ENCODE measurements at regions not wholly inside any gene's neighbourhood (a gene's known extent, or its start where the extent isn't known, plus 50 kb on each side); places are given as distances from the start of the nearest gene placed in this dataset.

- H3K9me3 ChIP-seq: no peaks in the 10 kb centered on the region
- intact Hi-C loops (cut with DNase I): no loop called here
- H3K27me3 ChIP-seq: no peaks in the 10 kb centered on the region
- 92 to 98% methylated on average over 6 of the region's 6 CpGs for WGBS, 2 donors
- H3K4me3 ChIP-seq: no peak overlapping the region
- no peak for DNase-seq
- peaks cover 23% of the 10 kb centered on the region for H3K4me1 ChIP-seq
- H3K36me3 ChIP-seq (replicated peaks in 1 of 2; ENCODE audit: insufficient read depth in 1 of 2, low read depth in 2 of 2): no peaks in the 10 kb centered on the region
- H3K27ac ChIP-seq: no peak overlapping the region
- TF ChIP-seq, protein P1, sequence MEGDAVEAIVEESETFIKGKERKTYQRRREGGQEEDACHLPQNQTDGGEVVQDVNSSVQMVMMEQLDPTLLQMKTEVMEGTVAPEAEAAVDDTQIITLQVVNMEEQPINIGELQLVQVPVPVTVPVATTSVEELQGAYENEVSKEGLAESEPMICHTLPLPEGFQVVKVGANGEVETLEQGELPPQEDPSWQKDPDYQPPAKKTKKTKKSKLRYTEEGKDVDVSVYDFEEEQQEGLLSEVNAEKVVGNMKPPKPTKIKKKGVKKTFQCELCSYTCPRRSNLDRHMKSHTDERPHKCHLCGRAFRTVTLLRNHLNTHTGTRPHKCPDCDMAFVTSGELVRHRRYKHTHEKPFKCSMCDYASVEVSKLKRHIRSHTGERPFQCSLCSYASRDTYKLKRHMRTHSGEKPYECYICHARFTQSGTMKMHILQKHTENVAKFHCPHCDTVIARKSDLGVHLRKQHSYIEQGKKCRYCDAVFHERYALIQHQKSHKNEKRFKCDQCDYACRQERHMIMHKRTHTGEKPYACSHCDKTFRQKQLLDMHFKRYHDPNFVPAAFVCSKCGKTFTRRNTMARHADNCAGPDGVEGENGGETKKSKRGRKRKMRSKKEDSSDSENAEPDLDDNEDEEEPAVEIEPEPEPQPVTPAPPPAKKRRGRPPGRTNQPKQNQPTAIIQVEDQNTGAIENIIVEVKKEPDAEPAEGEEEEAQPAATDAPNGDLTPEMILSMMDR (IDR thresholded peaks at IDR 0.05): no peak
- no peak for TF ChIP-seq POLR2A (IDR thresholded peaks at IDR 0.05)
- no peak for ATAC-seq
Observed at GRCh38 chr3:193837347-193837827, 244.4 kb downstream of the OPA1 start.

DNA sequence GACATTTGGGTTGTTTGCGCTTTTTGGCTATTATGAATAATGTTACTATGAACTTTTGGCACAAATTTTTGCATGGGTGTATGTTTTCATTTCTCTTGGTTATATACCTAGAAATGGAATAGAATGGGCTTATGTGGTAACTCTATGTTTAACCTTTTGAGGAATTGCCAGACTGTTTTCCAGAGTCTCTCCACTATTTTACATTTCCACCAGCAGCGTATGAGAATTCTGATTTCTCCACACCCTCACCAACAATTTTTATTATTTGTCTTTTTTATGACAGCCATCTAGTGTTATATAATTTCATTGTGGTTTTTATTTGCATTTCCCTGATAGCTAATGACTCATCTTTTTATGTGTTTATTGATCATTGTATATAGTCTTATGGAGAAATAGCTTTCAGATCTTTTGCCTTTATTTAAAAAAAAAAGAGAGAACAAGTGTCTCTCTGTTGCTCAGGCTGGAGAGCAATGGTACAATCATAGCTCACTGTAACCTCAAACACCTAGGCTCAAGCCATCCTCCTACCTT, 247.2 kb downstream of the OPA1 start:
- TF ChIP-seq POLR2A (IDR thresholded peaks at IDR 0.05): no peak
- TF ChIP-seq, protein P1 (IDR thresholded peaks at IDR 0.05): no peak
- Histone ChIP-seq H3K27ac (no peak overlapping the region), H3K36me3 (replicated peaks in 1 of 2; ENCODE audit: insufficient read depth in 1 of 2, low read depth in 2 of 2) (no peaks in the 10 kb centered on the region), H3K4me3 (no peak overlapping the region), H3K27me3 (no peaks in the 10 kb centered on the region), H3K9me3 (no peaks in the 10 kb centered on the region), H3K4me1 (peaks cover 40% of the 10 kb centered on the region)
- DNase-seq (no peak), ATAC-seq (no peak)
- intact Hi-C loops (cut with DNase I): no loop called here
- WGBS, 2 donors: 67 to 81% methylated on average over 2 of the region's 2 CpGs

DNA sequence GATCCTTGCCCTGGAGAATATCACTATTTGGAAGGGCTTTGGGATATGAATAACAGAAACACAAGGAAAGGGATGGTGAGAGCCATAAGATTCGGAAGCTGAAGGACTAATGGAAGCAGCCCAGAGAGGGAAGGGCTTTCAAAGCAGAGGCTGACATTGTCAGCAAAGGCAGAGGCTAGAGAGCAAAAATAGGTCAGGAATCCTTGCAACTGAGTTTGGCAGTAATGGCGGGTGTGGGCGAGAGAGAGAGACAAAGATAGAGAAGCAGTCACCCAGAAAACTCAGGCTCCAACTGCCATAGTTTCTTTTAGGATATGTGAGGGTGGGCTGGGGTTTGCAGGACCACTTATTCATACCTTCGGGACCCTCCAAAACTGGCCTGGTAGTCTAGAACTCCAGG, 248.6 kb downstream of the OPA1 start:
- no peak overlapping the region for H3K4me3 ChIP-seq
- no peak for DNase-seq
- no peaks in the 10 kb centered on the region for H3K9me3 ChIP-seq
- H3K27ac ChIP-seq: peak overlapping the region in 1 of 4 donors; percentile 96
- no peak for TF ChIP-seq POLR2A (IDR thresholded peaks at IDR 0.05)
- TF ChIP-seq, protein P1 (IDR thresholded peaks at IDR 0.05): no peak
- no peak for ATAC-seq
- WGBS, 2 donors: 84 to 88% methylated on average over 4 of the region's 4 CpGs
- H3K4me1 ChIP-seq: peaks cover 54% of the 10 kb centered on the region
- intact Hi-C loops (cut with DNase I): no loop called here
- no peaks in the 10 kb centered on the region for H3K36me3 ChIP-seq (replicated peaks in 1 of 2; ENCODE audit: insufficient read depth in 1 of 2, low read depth in 2 of 2)
- H3K27me3 ChIP-seq: no peaks in the 10 kb centered on the region

DNA sequence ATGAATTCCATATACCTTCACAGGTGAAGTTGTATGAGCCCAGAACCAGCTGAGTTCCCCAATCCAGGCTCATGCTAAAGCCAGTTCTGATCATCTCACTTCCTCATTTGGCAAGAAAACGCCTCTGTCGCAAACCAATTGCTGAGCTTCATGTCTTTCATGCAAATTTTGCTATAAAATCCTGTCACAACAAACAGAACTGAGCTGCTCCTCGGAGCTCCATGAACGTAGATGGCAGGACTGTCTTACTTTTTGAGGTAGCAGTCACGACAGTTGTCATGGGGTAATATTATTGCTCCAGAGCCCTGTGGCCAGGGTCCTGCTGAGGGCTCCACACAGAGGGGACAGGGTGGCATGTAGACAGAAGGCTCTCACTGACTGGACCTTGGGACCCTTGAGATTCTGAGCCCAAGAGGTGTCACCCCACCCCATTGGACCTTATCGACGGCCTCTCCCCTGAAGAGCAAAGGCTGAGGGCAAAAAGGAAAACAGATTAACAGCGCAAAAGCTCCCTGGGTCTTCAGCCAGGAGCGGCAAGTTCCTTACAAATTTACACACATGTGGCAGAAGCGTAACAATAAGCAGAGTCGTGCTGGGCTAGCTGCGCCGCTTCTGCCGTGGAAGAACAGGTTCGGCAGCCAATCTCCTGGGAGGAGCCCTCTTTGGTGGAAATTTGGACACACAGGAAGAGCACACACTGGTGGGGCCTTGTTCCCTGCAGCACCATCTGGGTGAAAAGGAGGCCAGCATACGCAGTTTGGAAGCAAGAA, 249.2 kb downstream of the OPA1 start:
- H3K4me1 ChIP-seq: peaks cover 60% of the 10 kb centered on the region
- peak in 3 of 4 donors; percentile 42 to 59 (median 45) for DNase-seq
- intact Hi-C loops (cut with DNase I): no loop called here
- no peaks in the 10 kb centered on the region for H3K9me3 ChIP-seq
- WGBS, 2 donors: 53 to 55% methylated on average over 16 of the region's 16 CpGs
- no peaks in the 10 kb centered on the region for H3K36me3 ChIP-seq (replicated peaks in 1 of 2; ENCODE audit: insufficient read depth in 1 of 2, low read depth in 2 of 2)
- no peak for ATAC-seq
- H3K27me3 ChIP-seq: no peaks in the 10 kb centered on the region
- no peak overlapping the region for H3K4me3 ChIP-seq
- peak overlapping the region; percentile 91 to 96 (median 94) for H3K27ac ChIP-seq
- TF ChIP-seq, protein P1 (IDR thresholded peaks at IDR 0.05): no peak
- no peak for TF ChIP-seq POLR2A (IDR thresholded peaks at IDR 0.05)
